HEK293T (cell line): ENCODE measurements at regions not wholly inside any gene's neighbourhood (a gene's known extent, or its start where the extent isn't known, plus 50 kb on each side); places are given as distances from the start of the nearest gene placed in this dataset.

Experiments used
- BHLHE40 ChIP-seq: fragments of 450-650 bp; IDR thresholded peaks from 2 replicates; pipeline ENCODE4 v1.6.1; 2016; ENCODE audit warnings: mild to moderate bottlenecking, moderate library complexity, borderline replicate concordance
- CTBP1 ChIP-seq: fragments of 450-650 bp; IDR thresholded peaks from 2 replicates; pipeline ENCODE4 v1.6.1; 2016; ENCODE audit warnings: borderline replicate concordance
- LEF1 ChIP-seq: fragments of 450-650 bp; IDR thresholded peaks from 2 replicates; pipeline ENCODE4 v1.6.1; 2017; ENCODE audit warnings: mild to moderate bottlenecking, borderline replicate concordance
- TARDBP ChIP-seq: fragments of 450-650 bp; IDR thresholded peaks from 2 replicates; pipeline ENCODE4 v1.6.1; 2016

DNA sequence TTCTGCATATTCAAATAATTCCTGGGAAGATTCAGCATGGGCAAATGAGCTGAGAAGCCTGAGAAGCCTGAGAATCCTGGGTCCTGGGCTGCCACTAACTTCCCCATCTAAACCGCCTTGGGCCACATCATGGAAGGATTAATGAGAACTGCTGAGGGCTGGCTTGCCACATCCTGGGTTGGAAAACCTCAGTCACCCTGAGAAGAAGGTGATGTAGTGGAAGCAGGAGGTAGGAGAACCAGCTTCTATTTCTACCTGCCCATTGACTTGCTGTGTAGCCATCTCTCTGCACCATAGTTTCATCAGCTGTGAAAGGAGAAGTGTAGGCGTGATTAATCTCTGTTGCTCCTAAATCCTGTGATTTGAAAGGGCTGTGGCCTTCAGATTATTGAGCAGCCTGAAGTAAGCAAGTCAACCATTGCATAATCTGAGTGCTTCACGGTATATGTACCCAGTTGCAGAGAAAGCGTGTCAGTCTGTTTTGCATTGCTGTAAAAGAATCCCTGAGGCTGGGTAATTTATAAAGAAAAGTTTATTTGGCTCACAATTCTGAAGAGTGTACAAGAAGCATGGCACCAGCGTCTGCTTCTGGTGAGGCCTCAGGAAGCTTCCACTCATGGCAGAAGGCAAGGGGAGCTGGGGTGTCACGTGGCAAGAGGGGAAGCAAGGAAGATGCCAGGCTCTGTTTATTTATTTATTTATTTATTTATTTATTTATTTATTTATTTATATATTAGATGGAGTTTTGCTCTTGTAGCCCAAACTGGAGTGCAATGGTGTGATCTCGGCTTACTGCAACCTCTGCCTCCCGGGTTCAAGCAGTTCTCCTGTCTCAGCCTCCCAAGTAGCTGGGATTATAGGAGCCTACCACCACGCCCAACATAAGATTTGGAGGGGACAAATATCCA, 140.9 kb upstream of the ATP6AP2 start:
- no peak for TF ChIP-seq BHLHE40
- TF ChIP-seq TARDBP, result no peak
- TF ChIP-seq LEF1, result no peak
- no peak for TF ChIP-seq CTBP1
